HCT116 (cell line): ENCODE measurements at regions not wholly inside any gene's neighbourhood (a gene's known extent, or its start where the extent isn't known, plus 50 kb on each side); places are given as distances from the start of the nearest gene placed in this dataset.

ENCODE experiments used
- ATAC-seq: fragments of 200-7000 bp; cut with Tn5 transposase; 2 replicates; pipeline ENCODE4 v1.9.1; 2020; ENCODE audit warnings: mild to moderate bottlenecking, moderate library complexity
- BruUV-seq: library from RNA; stranded (reverse); fragments of 400-500 nt; replicated peaks from 2 replicates; lab custom pipeline; 2021; lab: Mats Ljungman, UMichigan
- CTCF ChIA-PET: fragments of 300-600 bp; sonication (Branson Sonifier 250); formaldehyde crosslinking; loops from one replicate; lab custom pipeline; 2021; ENCODE audit warnings: antibody characterized with exemption; lab: Charles Lee
- POLR2A ChIA-PET: fragments of 300-600, 350-600 bp; sonication (Branson Sonifier 250); formaldehyde crosslinking; loops from one replicate; lab custom pipeline; 2021; ENCODE audit warnings: antibody characterized with exemption; lab: Charles Lee
- RAD21 ChIA-PET, 2 experiments: fragments of 300-600 bp; sonication (Branson Sonifier 250); formaldehyde crosslinking; loops; one replicate each; lab custom pipeline; 2023; ENCODE audit warnings: low total read pairs in 2 of 2; ENCODE audit not compliant: uncharacterized antibody in 2 of 2, unreplicated experiment in 2 of 2, low non-redundant PET in 1 of 2; lab: Charles Lee
- DNase-seq: peaks from one replicate; pipeline ENCODE4 v3.0.0-alpha.2; 2010; ENCODE audit warnings: low read depth, low spot score
- H2AFZ ChIP-seq: fragments of 200-600 bp; shearing (Covaris generic), sonication (generic); 2 replicates; pipeline ENCODE4 v1.6.1; 2017; ENCODE audit warnings: low read depth, mixed run types, mixed read lengths, antibody characterized with exemption, low read length; ENCODE audit not compliant: poor library complexity, severe bottlenecking
- H3K27ac ChIP-seq: 2 replicates; pipeline ENCODE4 v1.5.1; 2012; ENCODE audit warnings: low read depth, low read length
- H3K27me3 ChIP-seq: fragments of 200-600 bp; sonication (generic); 2 replicates; pipeline ENCODE4 v1.6.1; 2016; ENCODE audit warnings: mixed run types, low read length, mixed read lengths; ENCODE audit not compliant: insufficient read depth
- H3K36me3 ChIP-seq, 2 experiments: fragments of 200-500 bp in 1 of 2; fragments of 200-600 bp in 1 of 2; sonication (Bioruptor generic) in 1 of 2; sonication (generic) in 1 of 2; 2 replicates each; pipeline versions ENCODE4 v1.5.1 to v1.6.1; 2014 to 2016; ENCODE audit warnings: low read length in 2 of 2, inconsistent platforms in 1 of 2, mixed read lengths in 1 of 2, mixed run types in 1 of 2; ENCODE audit not compliant: insufficient read depth in 2 of 2, control insufficient read depth in 1 of 2
- H3K4me1 ChIP-seq, 2 experiments: fragments of 200-600 bp in 1 of 2; sonication (generic) in 1 of 2; 2 replicates each; pipeline versions ENCODE4 v1.5.1 to v1.6.1; 2012 to 2017; ENCODE audit warnings: low read length in 2 of 2, inconsistent platforms in 1 of 2, mild to moderate bottlenecking in 1 of 2, mixed read lengths in 1 of 2, mixed run types in 1 of 2, moderate library complexity in 1 of 2; ENCODE audit not compliant: insufficient read depth in 2 of 2, control insufficient read depth in 1 of 2
- H3K4me2 ChIP-seq: fragments of 200-600 bp; sonication (generic); 2 replicates; pipeline ENCODE4 v1.6.1; 2017; ENCODE audit warnings: mixed run types, low read length, mixed read lengths
- H3K4me3 ChIP-seq, 2 experiments: fragments of 200-600 bp in 1 of 2; sonication (generic) in 1 of 2; replicated peaks in 1 of 2; 2 replicates each; pipeline ENCODE4 v1.5.1; 2011 to 2016; ENCODE audit warnings: low read length in 2 of 2, control low read depth in 1 of 2, low read depth in 1 of 2, mild to moderate bottlenecking in 1 of 2, mixed read lengths in 1 of 2, mixed run types in 1 of 2
- H3K79me2 ChIP-seq: fragments of 200-600 bp; sonication (generic); 2 replicates; pipeline ENCODE4 v1.6.1; 2017; ENCODE audit warnings: mild to moderate bottlenecking, mixed run types, low read length, moderate library complexity, mixed read lengths; ENCODE audit not compliant: insufficient read depth
- H3K9ac ChIP-seq: fragments of 200-600 bp; sonication (generic); 2 replicates; pipeline ENCODE4 v1.6.1; 2016; ENCODE audit warnings: low read length, mixed read lengths
- H3K9me2 ChIP-seq: fragments of 200-600 bp; sonication (generic), shearing (Covaris generic); 2 replicates; pipeline ENCODE4 v1.6.1; 2017; ENCODE audit warnings: mixed run types, mild to moderate bottlenecking, moderate library complexity; ENCODE audit not compliant: insufficient read depth
- H3K9me3 ChIP-seq, 2 experiments: fragments of 200-500 bp in 1 of 2; fragments of 200-600 bp in 1 of 2; sonication (Bioruptor generic) in 1 of 2; sonication (generic) in 1 of 2; 2 replicates each; pipeline ENCODE4 v1.6.1; 2014 to 2017; ENCODE audit warnings: low read length in 2 of 2, mixed read lengths in 2 of 2, inconsistent platforms in 1 of 2, low read depth in 1 of 2, mild to moderate bottlenecking in 1 of 2, mixed run types in 1 of 2, moderate library complexity in 1 of 2; ENCODE audit not compliant: control insufficient read depth in 1 of 2, insufficient read depth in 1 of 2
- H4K20me1 ChIP-seq: fragments of 200-600 bp; sonication (generic), shearing (Covaris generic); 2 replicates; pipeline ENCODE4 v1.6.1; 2017; ENCODE audit warnings: mixed run types, mild to moderate bottlenecking, moderate library complexity; ENCODE audit not compliant: insufficient read depth
- CBX3 ChIP-seq: IDR thresholded peaks from 2 replicates; pipeline ENCODE4 v1.6.1; 2012; ENCODE audit warnings: low read depth
- CEBPB ChIP-seq: IDR thresholded peaks from 2 replicates; pipeline ENCODE4 v1.6.1; 2012; ENCODE audit warnings: low read depth
- EGR1 ChIP-seq: IDR thresholded peaks from 2 replicates; pipeline ENCODE4 v1.6.1; 2012; ENCODE audit warnings: low read depth
- FOSL1 ChIP-seq: IDR thresholded peaks from 2 replicates; pipeline ENCODE4 v1.6.1; 2012; ENCODE audit warnings: low read depth
- JUND ChIP-seq: IDR thresholded peaks from 2 replicates; pipeline ENCODE4 v1.6.1; 2012
- MAX ChIP-seq: IDR thresholded peaks from 2 replicates; pipeline ENCODE4 v1.6.1; 2012
- POLR2A ChIP-seq: IDR thresholded peaks from 2 replicates; pipeline ENCODE4 v1.7.0; 2011; ENCODE audit warnings: borderline replicate concordance; ENCODE audit not compliant: insufficient read depth, insufficient read length; ENCODE audit errors: extremely low read depth
- RAD21 ChIP-seq: IDR thresholded peaks from 2 replicates; pipeline ENCODE4 v1.6.1; 2012; ENCODE audit warnings: low read depth, mild to moderate bottlenecking
- SIN3A ChIP-seq: IDR thresholded peaks from 2 replicates; pipeline ENCODE4 v1.6.1; 2012; ENCODE audit warnings: low read depth
- YY1 ChIP-seq: IDR thresholded peaks from 2 replicates; pipeline ENCODE4 v1.6.1; 2011; ENCODE audit warnings: low read length, low read depth, moderate library complexity, mild to moderate bottlenecking; ENCODE audit not compliant: insufficient replicate concordance; ENCODE audit errors: extremely low read depth
- ZBTB33 ChIP-seq: IDR thresholded peaks from 2 replicates; pipeline ENCODE4 v1.6.1; 2011; ENCODE audit warnings: mild to moderate bottlenecking, low read length, moderate library complexity; ENCODE audit not compliant: insufficient replicate concordance; ENCODE audit errors: extremely low read depth
- ZFX ChIP-seq: fragments of 450-650 bp; IDR thresholded peaks from 2 replicates; pipeline ENCODE4 v1.6.1; 2017
- intact Hi-C: fragments of 100-400 bp; cut with micrococcal nuclease; formaldehyde crosslinking; loops from 2 replicates; pipeline ENCODE4 v1.10.0; 2022

- Histone ChIP-seq H2AFZ (no peak overlapping the region), H3K9ac (no peak overlapping the region), H3K4me1 (no peaks in the 10 kb centered on the region), H4K20me1 (no peaks in the 10 kb centered on the region), H3K4me2 (no peak overlapping the region), H3K9me2 (no peaks in the 10 kb centered on the region), H3K9me3 (peaks cover 0 to 13% of the 10 kb centered on the region in 2 experiments; a peak in 2 of 4 replicates), H3K27ac (no peak overlapping the region), H3K4me3 (no peak overlapping the region), H3K27me3 (no peaks in the 10 kb centered on the region), H3K36me3 (no peaks in the 10 kb centered on the region), H3K79me2 (no peaks in the 10 kb centered on the region)
- DNase-seq (no peak), ATAC-seq (no peak)
- BruUV-seq: no TSS peak
- ChIA-PET POLR2A (no interaction called here), RAD21 (no interaction called here), CTCF (no interaction called here)
- intact Hi-C loops: no loop called here
- TF ChIP-seq MAX (no peak), FOSL1 (no peak), SIN3A (no peak), ZBTB33 (no peak), JUND (no peak), RAD21 (no peak)
These were observed 1188.2 kb upstream of the FAM98A start for GRCh38 chr2:34787341-34787740.

GRCh38 chr2:34785206-34785785 is 1186.2 kb upstream of the FAM98A start:
- ATAC-seq (no peak), DNase-seq (no peak)
- RAD21 ChIA-PET: no interaction called here
- Histone ChIP-seq H3K36me3 (no peaks in the 10 kb centered on the region), H3K9me3 (peaks cover 6 to 20% of the 10 kb centered on the region in 2 experiments; a peak in 2 of 4 replicates), H4K20me1 (no peaks in the 10 kb centered on the region), H3K4me3 (no peak overlapping the region), H3K27ac (no peak overlapping the region), H3K9ac (no peak overlapping the region)
- TF ChIP-seq SIN3A: no peak
- no peak for TF ChIP-seq ZFX
- TF ChIP-seq CBX3: no peak
- no peak for TF ChIP-seq POLR2A
- no peak for TF ChIP-seq EGR1
- no peak for TF ChIP-seq YY1
- TF ChIP-seq MAX: no peak
- TF ChIP-seq CEBPB: no peak
- TF ChIP-seq, all 23 proteins: peak for 0
- ChIA-PET POLR2A (no interaction called here), CTCF (no interaction called here)
- BruUV-seq: no TSS peak
- intact Hi-C loops: no loop called here
- Histone ChIP-seq H2AFZ (no peak overlapping the region), H3K79me2 (no peaks in the 10 kb centered on the region), H3K4me2 (no peak overlapping the region), H3K4me1 (no peaks in the 10 kb centered on the region), H3K9me2 (no peaks in the 10 kb centered on the region), H3K27me3 (no peaks in the 10 kb centered on the region)
